DND-41 (cell line): ENCODE measurements at regions not wholly inside any gene's neighbourhood (a gene's known extent, or its start where the extent isn't known, plus 50 kb on each side); places are given as distances from the start of the nearest gene placed in this dataset.

Experiments
- EZH2 ChIP-seq: IDR thresholded peaks from 3 replicates; pipeline ENCODE4 v1.6.1; 2012; ENCODE audit warnings: borderline replicate concordance, low read depth, mild to moderate bottlenecking, moderate library complexity, low read length, inconsistent platforms; ENCODE audit not compliant: severe bottlenecking
- TF ChIP-seq, protein P1 (sequence below): IDR thresholded peaks from 2 replicates; pipeline ENCODE4 v1.5.1; 2012; ENCODE audit warnings: borderline replicate concordance, low read length, moderate library complexity, mild to moderate bottlenecking; ENCODE audit not compliant: poor library complexity, severe bottlenecking; ENCODE audit errors: extremely low read depth

DNA sequence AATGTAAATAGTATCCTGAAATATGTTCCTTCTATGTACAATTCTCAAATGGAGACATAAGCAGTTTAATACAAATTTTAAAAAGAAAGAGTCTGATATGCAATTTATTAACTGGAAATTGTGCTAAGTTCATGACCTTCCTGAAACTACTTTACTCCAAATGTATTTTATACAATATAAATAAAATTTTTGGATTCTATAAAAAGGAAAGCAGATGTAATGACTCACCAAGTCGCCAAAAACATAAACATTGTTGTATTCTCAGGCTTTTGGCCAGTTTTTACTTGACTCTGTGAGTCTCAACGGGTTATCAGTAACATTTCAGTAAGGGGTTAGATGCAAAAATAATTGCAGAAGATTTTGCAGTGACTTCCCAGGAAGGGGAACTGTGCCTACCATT, 948.2 kb downstream of the EPHA3 start:
- TF ChIP-seq, protein P1, sequence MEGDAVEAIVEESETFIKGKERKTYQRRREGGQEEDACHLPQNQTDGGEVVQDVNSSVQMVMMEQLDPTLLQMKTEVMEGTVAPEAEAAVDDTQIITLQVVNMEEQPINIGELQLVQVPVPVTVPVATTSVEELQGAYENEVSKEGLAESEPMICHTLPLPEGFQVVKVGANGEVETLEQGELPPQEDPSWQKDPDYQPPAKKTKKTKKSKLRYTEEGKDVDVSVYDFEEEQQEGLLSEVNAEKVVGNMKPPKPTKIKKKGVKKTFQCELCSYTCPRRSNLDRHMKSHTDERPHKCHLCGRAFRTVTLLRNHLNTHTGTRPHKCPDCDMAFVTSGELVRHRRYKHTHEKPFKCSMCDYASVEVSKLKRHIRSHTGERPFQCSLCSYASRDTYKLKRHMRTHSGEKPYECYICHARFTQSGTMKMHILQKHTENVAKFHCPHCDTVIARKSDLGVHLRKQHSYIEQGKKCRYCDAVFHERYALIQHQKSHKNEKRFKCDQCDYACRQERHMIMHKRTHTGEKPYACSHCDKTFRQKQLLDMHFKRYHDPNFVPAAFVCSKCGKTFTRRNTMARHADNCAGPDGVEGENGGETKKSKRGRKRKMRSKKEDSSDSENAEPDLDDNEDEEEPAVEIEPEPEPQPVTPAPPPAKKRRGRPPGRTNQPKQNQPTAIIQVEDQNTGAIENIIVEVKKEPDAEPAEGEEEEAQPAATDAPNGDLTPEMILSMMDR, result no peak
- TF ChIP-seq EZH2, result no peak
